Lower leg skin (tissue), 4 donors: ENCODE measurements at regions not wholly inside any gene's neighbourhood (a gene's known extent, or its start where the extent isn't known, plus 50 kb on each side); places are given as distances from the start of the nearest gene placed in this dataset.

ENCODE experiments used
- DNase-seq, 2 donors: peaks; one replicate each; pipeline ENCODE4 v3.0.0-alpha.2; 2019; ENCODE audit warnings: low spot score in 2 of 2
- H3K4me3 ChIP-seq: fragments of 200-600 bp; sonication (generic); 2 replicates; pipeline ENCODE4 v1.5.1; 2017; ENCODE audit warnings: mild to moderate bottlenecking, low read depth; ENCODE audit not compliant: poor library complexity, severe bottlenecking
- POLR2A ChIP-seq, 2 donors: fragments of 450-650 bp; IDR thresholded peaks; one replicate each; pipeline ENCODE4 v1.6.1; 2016 to 2017; ENCODE audit warnings: antibody characterized with exemption in 2 of 2, mild to moderate bottlenecking in 1 of 2, moderate library complexity in 1 of 2
- WGBS, 2 donors: methylation state at CpG; one replicate each; pipeline ENCODE4 v1.1.5; 2018; 5-methylcytosine and 5-hydroxymethylcytosine counted together
- intact Hi-C: fragments of 100-400 bp; cut with DNase I; formaldehyde crosslinking; loops from one replicate; pipeline ENCODE4 v1.15.0; 2023; ENCODE audit warnings: low total_unique reads
- TF ChIP-seq, protein P1 (sequence below), 3 donors: fragments of 450-650 bp; IDR thresholded peaks; one replicate each; pipeline ENCODE4 v1.5.1; 2016; ENCODE audit warnings: antibody characterized with exemption in 3 of 3, mild to moderate bottlenecking in 3 of 3, moderate library complexity in 2 of 3

- intact Hi-C loops: no loop called here
- TF ChIP-seq, protein P1, sequence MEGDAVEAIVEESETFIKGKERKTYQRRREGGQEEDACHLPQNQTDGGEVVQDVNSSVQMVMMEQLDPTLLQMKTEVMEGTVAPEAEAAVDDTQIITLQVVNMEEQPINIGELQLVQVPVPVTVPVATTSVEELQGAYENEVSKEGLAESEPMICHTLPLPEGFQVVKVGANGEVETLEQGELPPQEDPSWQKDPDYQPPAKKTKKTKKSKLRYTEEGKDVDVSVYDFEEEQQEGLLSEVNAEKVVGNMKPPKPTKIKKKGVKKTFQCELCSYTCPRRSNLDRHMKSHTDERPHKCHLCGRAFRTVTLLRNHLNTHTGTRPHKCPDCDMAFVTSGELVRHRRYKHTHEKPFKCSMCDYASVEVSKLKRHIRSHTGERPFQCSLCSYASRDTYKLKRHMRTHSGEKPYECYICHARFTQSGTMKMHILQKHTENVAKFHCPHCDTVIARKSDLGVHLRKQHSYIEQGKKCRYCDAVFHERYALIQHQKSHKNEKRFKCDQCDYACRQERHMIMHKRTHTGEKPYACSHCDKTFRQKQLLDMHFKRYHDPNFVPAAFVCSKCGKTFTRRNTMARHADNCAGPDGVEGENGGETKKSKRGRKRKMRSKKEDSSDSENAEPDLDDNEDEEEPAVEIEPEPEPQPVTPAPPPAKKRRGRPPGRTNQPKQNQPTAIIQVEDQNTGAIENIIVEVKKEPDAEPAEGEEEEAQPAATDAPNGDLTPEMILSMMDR (IDR thresholded peaks at IDR 0.05): no peak
- no peak for TF ChIP-seq POLR2A (IDR thresholded peaks at IDR 0.05)
- H3K4me3 ChIP-seq: no peak overlapping the region
- 75 to 82% methylated on average over 4 of the region's 4 CpGs for WGBS, 2 donors
- no peak for DNase-seq
These were observed 294.3 kb downstream of the HRH4 start for GRCh38 chr18:24754583-24755253.

GRCh38 chr18:24756385-24756784 lies 295.9 kb downstream of the HRH4 start:
- TF ChIP-seq, protein P1 (IDR thresholded peaks at IDR 0.05): no peak
- TF ChIP-seq POLR2A (IDR thresholded peaks at IDR 0.05): no peak
- intact Hi-C loops: no loop called here
- no peak overlapping the region for H3K4me3 ChIP-seq
- no peak for DNase-seq

DNA sequence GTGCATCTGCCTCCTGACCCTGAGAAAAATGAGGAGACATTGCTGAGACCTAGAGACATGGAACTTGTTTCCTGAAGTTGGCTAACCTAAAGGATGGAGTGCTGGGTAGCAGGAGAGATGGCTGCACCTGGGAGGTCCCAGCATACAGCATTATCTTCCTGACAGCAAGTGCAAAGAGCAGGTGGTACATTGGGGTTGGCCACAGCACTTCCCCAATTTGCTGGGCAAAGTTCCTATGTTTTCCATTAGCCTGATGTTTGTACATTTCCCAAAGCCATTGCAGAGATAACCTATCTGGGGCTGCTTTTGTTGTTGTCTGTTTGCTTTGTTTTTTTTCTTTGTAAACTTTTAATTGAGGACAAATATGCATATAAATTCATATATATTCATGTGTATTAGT lies 296.7 kb downstream of the HRH4 start:
- no peak for DNase-seq
- no peak overlapping the region for H3K4me3 ChIP-seq
- TF ChIP-seq, protein P1 (IDR thresholded peaks at IDR 0.05): no peak
- no peak for TF ChIP-seq POLR2A (IDR thresholded peaks at IDR 0.05)
- intact Hi-C loops: no loop called here

GRCh38 chr18:24761765-24762164 lies 301.3 kb downstream of the HRH4 start:
- TF ChIP-seq POLR2A (IDR thresholded peaks at IDR 0.05): no peak
- TF ChIP-seq, protein P1 (IDR thresholded peaks at IDR 0.05): no peak
- H3K4me3 ChIP-seq: no peak overlapping the region
- DNase-seq: no peak
- intact Hi-C loops: no loop called here

GRCh38 chr18:24762511-24762910 lies 302.1 kb downstream of the HRH4 start:
- intact Hi-C loops: no loop called here
- no peak overlapping the region for H3K4me3 ChIP-seq
- TF ChIP-seq POLR2A (IDR thresholded peaks at IDR 0.05): no peak
- TF ChIP-seq, protein P1 (IDR thresholded peaks at IDR 0.05): no peak
- no peak for DNase-seq
- 12 to 15% methylated on average over 1 of the region's 1 CpG for WGBS, 2 donors
